HG03196 (cell line): ENCODE measurements at regions not wholly inside any gene's neighbourhood (a gene's known extent, or its start where the extent isn't known, plus 50 kb on each side); places are given as distances from the start of the nearest gene placed in this dataset.
"Not testable (repeated sequence)": the region's sequence is repeated elsewhere in the genome, so short reads cannot be mapped to it uniquely, and the experiment has no call there.

Source experiments
- ATAC-seq: cut with Tn5 transposase; IDR thresholded peaks from one replicate; pipeline ENCODE4 v1.9.1; 2021; ENCODE audit not compliant: unreplicated experiment

- not testable (repeated sequence) for ATAC-seq
Measured at GRCh38 chr6:71686021-71686677, 200.2 kb upstream of the RIMS1 start.

GRCh38 chr6:71698702-71699101 is 187.6 kb upstream of the RIMS1 start:
- ATAC-seq: no peak

- ATAC-seq: peak; percentile 53
Measured at GRCh38 chr6:71706523-71706922, 179.8 kb upstream of the RIMS1 start.

GRCh38 chr6:71707059-71707458 is 179.3 kb upstream of the RIMS1 start:
- no peak for ATAC-seq

GRCh38 chr6:71720705-71721104 is 165.6 kb upstream of the RIMS1 start:
- no peak for ATAC-seq

GRCh38 chr6:71721642-71722041 is 164.7 kb upstream of the RIMS1 start:
- no peak for ATAC-seq

GRCh38 chr6:71722736-71723135 is 163.6 kb upstream of the RIMS1 start:
- ATAC-seq: no peak

GRCh38 chr6:71724456-71725125 is 161.8 kb upstream of the RIMS1 start:
- ATAC-seq: no peak

- no peak for ATAC-seq
Measured at GRCh38 chr6:71725126-71725470, 161.3 kb upstream of the RIMS1 start.

- ATAC-seq: no peak
Measured at GRCh38 chr6:71726121-71726520, 160.2 kb upstream of the RIMS1 start.

GRCh38 chr6:71727632-71728294 is 158.6 kb upstream of the RIMS1 start:
- peak; percentile 94 for ATAC-seq

- ATAC-seq: no peak
Measured at GRCh38 chr6:71730284-71730683, 156.1 kb upstream of the RIMS1 start.

- no peak for ATAC-seq
Measured at GRCh38 chr6:71733970-71734899, 152.1 kb upstream of the RIMS1 start.

GRCh38 chr6:71737953-71738352 is 148.4 kb upstream of the RIMS1 start:
- no peak for ATAC-seq

GRCh38 chr6:71745525-71745924 is 140.8 kb upstream of the RIMS1 start:
- no peak for ATAC-seq

- no peak for ATAC-seq
Measured at GRCh38 chr6:71766146-71766760, 120.1 kb upstream of the RIMS1 start.

- no peak for ATAC-seq
Measured at GRCh38 chr6:71766796-71767195, 119.6 kb upstream of the RIMS1 start.

- ATAC-seq: no peak
Measured at GRCh38 chr6:71768356-71768755, 118.0 kb upstream of the RIMS1 start.

GRCh38 chr6:71808865-71809264 is 77.5 kb upstream of the RIMS1 start:
- ATAC-seq: no peak

GRCh38 chr6:71810880-71811279 is 75.5 kb upstream of the RIMS1 start:
- no peak for ATAC-seq

GRCh38 chr6:71822625-71823024 is 63.7 kb upstream of the RIMS1 start:
- no peak for ATAC-seq
